Stimulated activated CD8-positive, alpha-beta memory T cell treated with anti-CD3 and anti-CD28 coated beads, Interleukin-2, amount 100 ng/mL, for 1 hour (primary cell): ENCODE measurements at regions not wholly inside any gene's neighbourhood (a gene's known extent, or its start where the extent isn't known, plus 50 kb on each side); places are given as distances from the start of the nearest gene placed in this dataset.

Experiments
- DNase-seq, 2 donors: peaks; one replicate each; pipeline ENCODE4 v3.0.0-alpha.2; 2020; ENCODE audit warnings: low read depth in 2 of 2

- DNase-seq = no peak
These were observed 136.5 kb upstream of the ABCA1 start for GRCh38 chr9:105064248-105065097.

- DNase-seq = no peak
These were observed 137.4 kb upstream of the ABCA1 start for GRCh38 chr9:105065098-105066088.

- no peak for DNase-seq
These were observed 138.4 kb upstream of the ABCA1 start for GRCh38 chr9:105066275-105066865.

GRCh38 chr9:105067895-105068580, 140.1 kb upstream of the ABCA1 start:
- DNase-seq = no peak

GRCh38 chr9:105069285-105069684, 141.3 kb upstream of the ABCA1 start:
- no peak for DNase-seq

- DNase-seq = no peak
These were observed 141.7 kb upstream of the ABCA1 start for GRCh38 chr9:105069696-105070095.

- no peak for DNase-seq
These were observed 142.2 kb upstream of the ABCA1 start for GRCh38 chr9:105070176-105070575.

DNA sequence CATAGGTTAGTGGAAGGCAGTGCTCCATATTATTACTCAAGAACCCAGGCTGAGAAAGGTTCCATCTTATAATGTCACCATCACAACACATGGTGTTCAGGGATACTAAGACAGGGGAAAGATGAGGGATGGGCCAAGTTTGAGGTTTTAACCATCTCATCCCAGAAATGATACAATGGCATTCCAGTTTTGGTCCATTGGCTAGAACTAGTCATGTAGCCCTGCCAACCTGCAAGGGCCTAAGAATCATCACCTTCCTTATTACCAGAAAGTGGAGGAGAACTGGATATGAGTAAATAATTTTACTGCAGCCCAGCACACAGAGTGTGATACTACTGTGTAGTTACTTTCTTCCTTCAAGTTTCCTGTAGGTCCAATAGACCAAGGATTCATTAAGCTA, 144.5 kb upstream of the ABCA1 start:
- no peak for DNase-seq

- DNase-seq = no peak
These were observed 145.2 kb upstream of the ABCA1 start for GRCh38 chr9:105073147-105073546.

GRCh38 chr9:105074491-105074890, 146.5 kb upstream of the ABCA1 start:
- DNase-seq = no peak

- DNase-seq = no peak
These were observed 148.8 kb upstream of the ABCA1 start for GRCh38 chr9:105076729-105077128.

DNA sequence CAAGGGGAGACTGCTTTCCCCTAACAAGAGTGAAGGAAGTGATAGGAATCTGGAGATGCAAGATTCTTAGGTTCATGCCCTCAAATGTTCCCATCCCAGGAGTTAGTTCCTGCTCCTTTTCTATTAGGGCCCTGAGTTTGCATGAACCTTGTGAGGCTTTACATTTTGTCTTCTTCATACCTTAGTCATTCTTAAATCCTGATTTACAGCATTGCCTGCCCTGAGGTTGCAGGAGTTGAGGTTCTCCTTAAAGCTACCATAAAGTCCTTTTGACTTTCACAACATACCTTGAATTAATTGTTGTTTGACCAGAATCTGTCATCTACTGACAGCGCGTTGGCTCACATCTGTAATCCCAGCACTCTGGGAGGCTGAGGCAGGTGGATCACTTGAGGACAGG, 151.5 kb upstream of the ABCA1 start:
- DNase-seq = no peak

- no peak for DNase-seq
These were observed 154.9 kb upstream of the ABCA1 start for GRCh38 chr9:105082843-105083242.

GRCh38 chr9:105083256-105083655, 155.3 kb upstream of the ABCA1 start:
- DNase-seq = no peak

GRCh38 chr9:105087910-105088898, 156.2 kb upstream of the SLC44A1 start:
- DNase-seq = no peak

DNA sequence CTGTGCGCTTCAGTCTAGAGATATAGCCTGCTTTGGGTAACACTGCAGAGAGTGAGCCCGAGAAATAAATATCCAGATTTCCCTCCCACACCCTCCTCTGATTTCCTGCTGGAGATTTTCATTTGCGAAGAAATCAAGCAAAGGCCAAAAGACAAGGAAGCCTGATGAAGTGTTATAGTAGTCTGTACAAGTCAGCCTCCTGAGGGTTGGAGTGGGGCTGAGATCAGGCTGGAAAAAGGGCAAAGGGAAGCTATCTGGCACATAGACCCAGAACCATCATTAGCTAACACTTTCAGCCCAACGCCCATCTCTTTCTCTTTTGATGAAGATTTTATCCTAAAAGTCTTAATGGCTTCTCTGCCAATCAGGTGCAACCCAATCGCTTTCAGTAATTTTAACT, 154.6 kb upstream of the SLC44A1 start:
- DNase-seq = no peak

GRCh38 chr9:105091004-105091640, 153.3 kb upstream of the SLC44A1 start:
- no peak for DNase-seq

DNA sequence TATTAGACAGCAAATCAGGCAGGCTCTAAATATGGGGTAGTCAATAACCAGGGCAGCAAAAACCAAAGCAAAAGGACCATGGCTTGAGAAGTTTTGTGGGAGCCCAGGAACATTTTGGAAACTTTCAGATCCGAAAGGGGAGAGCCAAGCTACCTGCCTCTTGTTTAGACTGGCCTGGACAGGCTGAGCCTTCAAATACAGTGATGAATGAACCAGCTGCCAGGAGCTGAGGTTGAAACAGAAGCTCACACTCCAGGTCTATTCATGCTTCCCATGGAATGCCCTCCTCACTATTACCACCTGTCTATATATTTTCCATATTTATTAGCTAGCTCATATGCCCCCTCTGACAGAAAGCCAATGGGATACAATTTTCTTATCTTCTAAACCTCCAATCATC, 150.8 kb upstream of the SLC44A1 start:
- no peak for DNase-seq

DNA sequence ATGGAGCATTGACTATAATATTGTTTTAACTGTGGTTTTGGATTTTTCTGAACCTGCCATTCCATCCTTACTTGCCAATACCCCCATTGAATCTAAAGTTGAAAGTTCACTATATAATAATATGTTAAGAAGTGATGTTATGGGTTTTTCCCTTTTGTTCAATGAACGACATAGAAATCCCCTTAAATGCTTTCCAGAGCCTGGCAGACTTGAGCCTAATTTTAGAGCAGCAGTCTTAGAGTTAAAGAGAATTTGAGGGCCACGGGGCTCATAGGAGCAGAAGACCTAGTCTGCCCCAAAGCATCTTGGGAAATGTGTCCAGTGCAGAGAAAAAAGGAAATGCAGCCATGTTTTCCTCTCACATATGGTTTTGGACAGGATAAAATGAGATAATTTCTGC, 146.1 kb upstream of the SLC44A1 start:
- no peak for DNase-seq

GRCh38 chr9:105103776-105104175, 140.7 kb upstream of the SLC44A1 start:
- no peak for DNase-seq
